Stimulated activated CD8-positive, alpha-beta memory T cell treated with anti-CD3 and anti-CD28 coated beads, Interleukin-7, amount 100 ng/mL, for 1 hour (primary cell): ENCODE measurements at regions not wholly inside any gene's neighbourhood (a gene's known extent, or its start where the extent isn't known, plus 50 kb on each side); places are given as distances from the start of the nearest gene placed in this dataset.

Experiments
- DNase-seq, 2 donors: peaks; one replicate each; pipeline ENCODE4 v3.0.0-alpha.2; 2020; ENCODE audit warnings: low read depth in 2 of 2

- DNase-seq, result no peak
Measured at GRCh38 chr2:134140251-134140661, 113.6 kb upstream of the MGAT5 start.

GRCh38 chr2:134141598-134142340, 112.1 kb upstream of the MGAT5 start:
- DNase-seq, result no peak

GRCh38 chr2:134142341-134142738, 111.5 kb upstream of the MGAT5 start:
- DNase-seq, result no peak

GRCh38 chr2:134142903-134143302, 111.0 kb upstream of the MGAT5 start:
- no peak for DNase-seq

- DNase-seq, result no peak
Measured at GRCh38 chr2:134143568-134143967, 110.3 kb upstream of the MGAT5 start.

GRCh38 chr2:134144081-134144596, 109.7 kb upstream of the MGAT5 start:
- no peak for DNase-seq

GRCh38 chr2:134144651-134145050, 109.2 kb upstream of the MGAT5 start:
- DNase-seq, result no peak

GRCh38 chr2:134145519-134145918, 108.4 kb upstream of the MGAT5 start:
- no peak for DNase-seq

GRCh38 chr2:134146161-134146560, 107.7 kb upstream of the MGAT5 start:
- no peak for DNase-seq

GRCh38 chr2:134146620-134147019, 107.3 kb upstream of the MGAT5 start:
- no peak for DNase-seq

- no peak for DNase-seq
Measured at GRCh38 chr2:134148172-134148571, 105.7 kb upstream of the MGAT5 start.

- DNase-seq, result no peak
Measured at GRCh38 chr2:134148843-134149472, 104.9 kb upstream of the MGAT5 start.

GRCh38 chr2:134149904-134150303, 104.0 kb upstream of the MGAT5 start:
- no peak for DNase-seq

GRCh38 chr2:134150760-134151159, 103.1 kb upstream of the MGAT5 start:
- no peak for DNase-seq

- no peak for DNase-seq
Measured at GRCh38 chr2:134152045-134153010, 101.5 kb upstream of the MGAT5 start.

- no peak for DNase-seq
Measured at GRCh38 chr2:134153294-134153880, 100.5 kb upstream of the MGAT5 start.

- DNase-seq, result no peak
Measured at GRCh38 chr2:134154246-134154645, 99.6 kb upstream of the MGAT5 start.

- DNase-seq, result no peak
Measured at GRCh38 chr2:134155134-134155533, 98.7 kb upstream of the MGAT5 start.

GRCh38 chr2:134158295-134158694, 95.6 kb upstream of the MGAT5 start:
- DNase-seq, result no peak

GRCh38 chr2:134161170-134161547, 92.7 kb upstream of the MGAT5 start:
- DNase-seq, result no peak

- DNase-seq, result no peak
Measured at GRCh38 chr2:134163336-134163735, 90.5 kb upstream of the MGAT5 start.

- DNase-seq, result no peak
Measured at GRCh38 chr2:134164306-134164705, 89.6 kb upstream of the MGAT5 start.
